ENCODE measurements at regions not wholly inside any gene's neighbourhood (a gene's known extent, or its start where the extent isn't known, plus 50 kb on each side); places are given as distances from the start of the nearest gene placed in this dataset.

- no peaks in the 10 kb centered on the region for H3K9me3 Mint-ChIP-seq (ENCODE audit: unreplicated experiment)
- H3K27me3 Mint-ChIP-seq (ENCODE audit: unreplicated experiment) = no peaks in the 10 kb centered on the region
- no peak overlapping the region for H3K27ac Mint-ChIP-seq (ENCODE audit: unreplicated experiment)
- no peaks in the 10 kb centered on the region for H3K4me1 Mint-ChIP-seq (ENCODE audit: low read depth, unreplicated experiment)
- H3K36me3 Mint-ChIP-seq (ENCODE audit: unreplicated experiment) = no peaks in the 10 kb centered on the region
- DNase-seq = no peak
- no peak overlapping the region for H3K4me3 Mint-ChIP-seq (ENCODE audit: unreplicated experiment)
- TF ChIP-seq CTCF (IDR thresholded peaks at IDR 0.05; ENCODE audit: partially characterized antibody, unreplicated experiment) = no peak
These were observed 154.6 kb upstream of the MBNL1 start for GRCh38 chr3:152113992-152114651.

DNA sequence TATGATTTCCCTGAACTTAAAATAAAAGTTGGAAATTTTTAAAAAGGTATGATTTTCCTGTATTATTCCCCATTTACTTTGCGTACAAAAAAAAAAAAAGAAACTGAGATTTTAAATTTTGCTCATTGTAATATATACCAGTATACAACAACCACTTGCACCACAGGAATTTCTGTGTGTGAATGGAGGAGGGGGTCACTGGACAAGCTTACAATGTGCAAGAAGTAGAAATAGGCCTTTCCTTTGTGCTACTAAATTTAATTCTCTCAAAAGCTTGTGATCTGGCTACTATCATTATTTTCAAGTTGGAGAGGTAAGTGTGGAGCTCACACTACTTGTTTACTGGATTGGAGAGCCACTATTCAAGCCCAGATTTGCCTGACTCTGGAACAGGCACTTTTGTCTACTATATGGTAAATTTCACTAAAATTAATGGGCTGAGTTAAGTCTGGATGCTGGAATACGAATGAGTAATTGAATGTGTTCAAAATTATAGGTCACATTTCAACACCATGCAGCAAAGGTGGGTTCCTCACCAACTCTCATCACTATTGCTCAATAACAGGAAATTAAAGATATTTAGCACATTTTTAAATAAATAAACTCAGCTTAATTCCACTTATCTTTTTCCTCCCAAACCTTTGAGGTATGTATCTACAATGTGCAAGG is 148.0 kb upstream of the MBNL1 start:
- DNase-seq = no peak
- no peak overlapping the region for H3K27ac Mint-ChIP-seq (ENCODE audit: unreplicated experiment)
- H3K4me3 Mint-ChIP-seq (ENCODE audit: unreplicated experiment) = no peak overlapping the region
- no peaks in the 10 kb centered on the region for H3K4me1 Mint-ChIP-seq (ENCODE audit: low read depth, unreplicated experiment)
- H3K36me3 Mint-ChIP-seq (ENCODE audit: unreplicated experiment) = no peaks in the 10 kb centered on the region
- H3K9me3 Mint-ChIP-seq (ENCODE audit: unreplicated experiment) = no peaks in the 10 kb centered on the region
- no peaks in the 10 kb centered on the region for H3K27me3 Mint-ChIP-seq (ENCODE audit: unreplicated experiment)
- TF ChIP-seq CTCF (IDR thresholded peaks at IDR 0.05; ENCODE audit: partially characterized antibody, unreplicated experiment) = no peak

DNA sequence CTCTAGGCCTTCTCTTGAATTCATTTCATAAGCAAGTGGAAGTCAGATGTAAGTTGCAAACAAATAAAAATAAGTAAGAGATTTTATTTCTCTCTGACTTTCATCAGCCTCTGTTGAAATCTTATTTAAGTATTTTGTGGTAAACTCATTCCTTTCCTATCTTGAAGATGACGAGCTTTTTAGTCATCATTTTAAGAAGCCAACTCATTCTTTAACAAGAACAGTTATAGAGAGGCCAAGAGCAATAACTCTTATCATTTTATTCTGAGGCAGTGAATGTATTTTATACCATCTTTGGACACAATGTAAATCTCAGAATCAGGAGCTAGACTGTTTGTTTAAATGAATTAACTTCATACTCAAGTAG is 147.5 kb upstream of the MBNL1 start:
- H3K4me3 Mint-ChIP-seq (ENCODE audit: unreplicated experiment) = no peak overlapping the region
- no peak for DNase-seq
- no peaks in the 10 kb centered on the region for H3K4me1 Mint-ChIP-seq (ENCODE audit: low read depth, unreplicated experiment)
- no peak for TF ChIP-seq CTCF (IDR thresholded peaks at IDR 0.05; ENCODE audit: partially characterized antibody, unreplicated experiment)
- no peaks in the 10 kb centered on the region for H3K27me3 Mint-ChIP-seq (ENCODE audit: unreplicated experiment)
- H3K36me3 Mint-ChIP-seq (ENCODE audit: unreplicated experiment) = no peaks in the 10 kb centered on the region
- H3K27ac Mint-ChIP-seq (ENCODE audit: unreplicated experiment) = no peak overlapping the region
- no peaks in the 10 kb centered on the region for H3K9me3 Mint-ChIP-seq (ENCODE audit: unreplicated experiment)

DNA sequence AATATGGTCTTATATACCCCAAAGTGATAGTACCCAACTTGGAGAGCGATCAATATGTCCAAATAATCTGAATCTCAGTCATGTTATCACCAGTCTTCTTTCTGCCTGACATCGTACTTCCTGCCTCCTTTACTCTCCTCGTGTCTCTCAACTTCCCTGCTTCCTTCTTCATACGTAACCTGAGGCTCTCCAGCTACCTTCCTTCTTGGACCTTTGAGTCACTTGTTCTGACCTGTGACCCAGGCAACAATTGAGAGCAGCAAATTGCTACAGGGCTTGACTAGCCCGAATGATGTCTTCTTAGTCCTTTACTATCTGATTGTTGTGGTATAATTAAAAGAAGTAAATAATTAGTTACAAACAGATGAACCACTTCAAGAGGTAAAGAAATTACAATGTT is 145.9 kb upstream of the MBNL1 start:
- Mint-ChIP-seq H3K27ac (ENCODE audit: unreplicated experiment) (no peak overlapping the region), H3K4me1 (ENCODE audit: low read depth, unreplicated experiment) (no peaks in the 10 kb centered on the region), H3K9me3 (ENCODE audit: unreplicated experiment) (no peaks in the 10 kb centered on the region), H3K36me3 (ENCODE audit: unreplicated experiment) (no peaks in the 10 kb centered on the region), H3K4me3 (ENCODE audit: unreplicated experiment) (no peak overlapping the region), H3K27me3 (ENCODE audit: unreplicated experiment) (no peaks in the 10 kb centered on the region)
- DNase-seq = no peak
- no peak for TF ChIP-seq CTCF (IDR thresholded peaks at IDR 0.05; ENCODE audit: partially characterized antibody, unreplicated experiment)

GRCh38 chr3:152123457-152123856 is 145.3 kb upstream of the MBNL1 start:
- TF ChIP-seq CTCF (IDR thresholded peaks at IDR 0.05; ENCODE audit: partially characterized antibody, unreplicated experiment) = no peak
- no peaks in the 10 kb centered on the region for H3K36me3 Mint-ChIP-seq (ENCODE audit: unreplicated experiment)
- no peaks in the 10 kb centered on the region for H3K4me1 Mint-ChIP-seq (ENCODE audit: low read depth, unreplicated experiment)
- H3K27ac Mint-ChIP-seq (ENCODE audit: unreplicated experiment) = no peak overlapping the region
- no peak overlapping the region for H3K4me3 Mint-ChIP-seq (ENCODE audit: unreplicated experiment)
- H3K9me3 Mint-ChIP-seq (ENCODE audit: unreplicated experiment) = no peaks in the 10 kb centered on the region
- H3K27me3 Mint-ChIP-seq (ENCODE audit: unreplicated experiment) = no peaks in the 10 kb centered on the region
- DNase-seq = no peak
